AG09309 (cell line): ENCODE measurements at regions not wholly inside any gene's neighbourhood (a gene's known extent, or its start where the extent isn't known, plus 50 kb on each side); places are given as distances from the start of the nearest gene placed in this dataset.

Experiments used
- DNase-seq: peaks from one replicate; pipeline ENCODE4 v3.0.0-alpha.2; 2010; ENCODE audit warnings: low read depth
- H3K4me3 ChIP-seq: 2 replicates; pipeline ENCODE4 v1.5.1; 2011; ENCODE audit warnings: mild to moderate bottlenecking, low read depth, low read length, moderate library complexity; ENCODE audit not compliant: control insufficient read depth
- CTCF ChIP-seq: IDR thresholded peaks from 2 replicates; pipeline ENCODE4 v1.5.1; 2011; ENCODE audit warnings: mild to moderate bottlenecking, low read depth, low read length, inconsistent platforms; ENCODE audit not compliant: insufficient read depth, control insufficient read depth; ENCODE audit errors: missing control alignments

GRCh38 chr18:46253498-46253897, 149.3 kb downstream of the HAUS1 start:
- no peak for DNase-seq
- no peak overlapping the region for H3K4me3 ChIP-seq
- TF ChIP-seq CTCF, result no peak

GRCh38 chr18:46256078-46256477, 151.9 kb downstream of the HAUS1 start:
- no peak overlapping the region for H3K4me3 ChIP-seq
- TF ChIP-seq CTCF, result no peak

GRCh38 chr18:46257366-46257765, 153.2 kb downstream of the HAUS1 start:
- no peak for TF ChIP-seq CTCF
- no peak overlapping the region for H3K4me3 ChIP-seq
- DNase-seq, result no peak

More at GRCh38 chr18:46256078-46256477, 151.9 kb downstream of the HAUS1 start:
- DNase-seq, result no peak

GRCh38 chr18:46260016-46260878, 156.1 kb downstream of the HAUS1 start:
- DNase-seq, result peak; percentile 60
- no peak overlapping the region for H3K4me3 ChIP-seq
- TF ChIP-seq CTCF, result no peak

GRCh38 chr18:46260879-46261143, 156.6 kb downstream of the HAUS1 start:
- no peak for TF ChIP-seq CTCF
- DNase-seq, result no peak
- no peak overlapping the region for H3K4me3 ChIP-seq

- no peak for DNase-seq
- H3K4me3 ChIP-seq, result no peak overlapping the region
These were observed 157.6 kb downstream of the HAUS1 start for GRCh38 chr18:46261799-46262198.

More at GRCh38 chr18:46261799-46262198, 157.6 kb downstream of the HAUS1 start:
- no peak for TF ChIP-seq CTCF
